Effector memory CD4-positive, alpha-beta T cell (primary cell): ENCODE measurements at regions not wholly inside any gene's neighbourhood (a gene's known extent, or its start where the extent isn't known, plus 50 kb on each side); places are given as distances from the start of the nearest gene placed in this dataset.

Source experiments
- DNase-seq, 3 donors: peaks; one replicate each; pipeline ENCODE4 v3.0.0-alpha.2; 2020
- H3K27ac ChIP-seq: 2 replicates; pipeline ENCODE4 v1.7.0; 2013; ENCODE audit warnings: mild to moderate bottlenecking, low read length, moderate library complexity; ENCODE audit not compliant: insufficient read depth, poor library complexity, severe bottlenecking
- H3K27me3 ChIP-seq: replicated peaks from 2 replicates; pipeline ENCODE4 v1.7.0; 2013; ENCODE audit warnings: mild to moderate bottlenecking, low read length; ENCODE audit not compliant: insufficient read depth, control insufficient read depth, poor library complexity, severe bottlenecking
- H3K36me3 ChIP-seq: 2 replicates; pipeline ENCODE4 v1.7.0; 2013; ENCODE audit warnings: mild to moderate bottlenecking, low read length, moderate library complexity; ENCODE audit not compliant: control insufficient read depth, insufficient read depth
- H3K4me1 ChIP-seq: 2 replicates; pipeline ENCODE4 v1.7.0; 2013; ENCODE audit warnings: low read length, mild to moderate bottlenecking; ENCODE audit not compliant: control insufficient read depth, insufficient read depth, poor library complexity, severe bottlenecking
- H3K4me3 ChIP-seq: 2 replicates; pipeline ENCODE4 v1.7.0; 2013; ENCODE audit warnings: low read length, low read depth, mild to moderate bottlenecking; ENCODE audit not compliant: insufficient read depth, poor library complexity, severe bottlenecking
- H3K9me3 ChIP-seq: 2 replicates; pipeline ENCODE4 v1.7.0; 2013; ENCODE audit warnings: mild to moderate bottlenecking, low read length, moderate library complexity; ENCODE audit not compliant: control insufficient read depth

GRCh38 chr5:109524026-109524425 lies 114.3 kb upstream of the PJA2 start:
- H3K27ac ChIP-seq = no peak overlapping the region
- no peaks in the 10 kb centered on the region for H3K4me1 ChIP-seq
- H3K36me3 ChIP-seq = no peaks in the 10 kb centered on the region
- no peak for DNase-seq
- H3K27me3 ChIP-seq = no peaks in the 10 kb centered on the region
- H3K9me3 ChIP-seq = no peaks in the 10 kb centered on the region
- no peak overlapping the region for H3K4me3 ChIP-seq

- no peaks in the 10 kb centered on the region for H3K4me1 ChIP-seq
- no peaks in the 10 kb centered on the region for H3K9me3 ChIP-seq
- H3K36me3 ChIP-seq = no peaks in the 10 kb centered on the region
- no peak overlapping the region for H3K4me3 ChIP-seq
- no peak for DNase-seq
- H3K27ac ChIP-seq = no peak overlapping the region
- H3K27me3 ChIP-seq = no peaks in the 10 kb centered on the region
These were observed 112.6 kb upstream of the PJA2 start for GRCh38 chr5:109522404-109522803.

GRCh38 chr5:109519416-109519815 lies 109.6 kb upstream of the PJA2 start:
- Histone ChIP-seq H3K4me3 (no peak overlapping the region), H3K27ac (no peak overlapping the region), H3K9me3 (no peaks in the 10 kb centered on the region), H3K4me1 (no peaks in the 10 kb centered on the region), H3K36me3 (no peaks in the 10 kb centered on the region), H3K27me3 (no peaks in the 10 kb centered on the region)
- DNase-seq = no peak

GRCh38 chr5:109516390-109516789 lies 106.6 kb upstream of the PJA2 start:
- Histone ChIP-seq H3K27me3 (no peaks in the 10 kb centered on the region), H3K4me1 (no peaks in the 10 kb centered on the region), H3K4me3 (no peak overlapping the region), H3K9me3 (no peaks in the 10 kb centered on the region), H3K27ac (no peak overlapping the region), H3K36me3 (no peaks in the 10 kb centered on the region)
- no peak for DNase-seq

- Histone ChIP-seq H3K27ac (no peak overlapping the region), H3K36me3 (no peaks in the 10 kb centered on the region), H3K9me3 (no peaks in the 10 kb centered on the region), H3K27me3 (no peaks in the 10 kb centered on the region), H3K4me3 (no peak overlapping the region), H3K4me1 (no peaks in the 10 kb centered on the region)
- no peak for DNase-seq
These were observed 102.4 kb upstream of the PJA2 start for GRCh38 chr5:109511980-109512734.

GRCh38 chr5:109506556-109506955 lies 96.8 kb upstream of the PJA2 start:
- no peaks in the 10 kb centered on the region for H3K4me1 ChIP-seq
- no peaks in the 10 kb centered on the region for H3K36me3 ChIP-seq
- no peaks in the 10 kb centered on the region for H3K9me3 ChIP-seq
- no peak overlapping the region for H3K27ac ChIP-seq
- H3K4me3 ChIP-seq = no peak overlapping the region
- DNase-seq = no peak
- H3K27me3 ChIP-seq = no peaks in the 10 kb centered on the region

- no peaks in the 10 kb centered on the region for H3K36me3 ChIP-seq
- DNase-seq = no peak
- no peaks in the 10 kb centered on the region for H3K27me3 ChIP-seq
- no peaks in the 10 kb centered on the region for H3K9me3 ChIP-seq
- no peak overlapping the region for H3K27ac ChIP-seq
- H3K4me1 ChIP-seq = no peaks in the 10 kb centered on the region
- H3K4me3 ChIP-seq = no peak overlapping the region
These were observed 86.3 kb upstream of the PJA2 start for GRCh38 chr5:109496112-109496511.

GRCh38 chr5:109487753-109488420 lies 78.1 kb upstream of the PJA2 start:
- Histone ChIP-seq H3K9me3 (no peaks in the 10 kb centered on the region), H3K27ac (no peak overlapping the region), H3K36me3 (no peaks in the 10 kb centered on the region), H3K4me3 (no peak overlapping the region), H3K27me3 (no peaks in the 10 kb centered on the region), H3K4me1 (no peaks in the 10 kb centered on the region)
- DNase-seq = no peak

GRCh38 chr5:109486200-109486804 lies 76.5 kb upstream of the PJA2 start:
- Histone ChIP-seq H3K36me3 (no peaks in the 10 kb centered on the region), H3K27ac (no peak overlapping the region), H3K4me3 (no peak overlapping the region), H3K27me3 (no peaks in the 10 kb centered on the region), H3K4me1 (no peaks in the 10 kb centered on the region), H3K9me3 (no peaks in the 10 kb centered on the region)
- no peak for DNase-seq

GRCh38 chr5:109485030-109485429 lies 75.3 kb upstream of the PJA2 start:
- Histone ChIP-seq H3K9me3 (no peaks in the 10 kb centered on the region), H3K4me1 (no peaks in the 10 kb centered on the region), H3K36me3 (no peaks in the 10 kb centered on the region), H3K27ac (no peak overlapping the region), H3K27me3 (no peaks in the 10 kb centered on the region), H3K4me3 (no peak overlapping the region)
- no peak for DNase-seq
